ENCODE measurements at regions not wholly inside any gene's neighbourhood (a gene's known extent, or its start where the extent isn't known, plus 50 kb on each side); places are given as distances from the start of the nearest gene placed in this dataset.

DNA sequence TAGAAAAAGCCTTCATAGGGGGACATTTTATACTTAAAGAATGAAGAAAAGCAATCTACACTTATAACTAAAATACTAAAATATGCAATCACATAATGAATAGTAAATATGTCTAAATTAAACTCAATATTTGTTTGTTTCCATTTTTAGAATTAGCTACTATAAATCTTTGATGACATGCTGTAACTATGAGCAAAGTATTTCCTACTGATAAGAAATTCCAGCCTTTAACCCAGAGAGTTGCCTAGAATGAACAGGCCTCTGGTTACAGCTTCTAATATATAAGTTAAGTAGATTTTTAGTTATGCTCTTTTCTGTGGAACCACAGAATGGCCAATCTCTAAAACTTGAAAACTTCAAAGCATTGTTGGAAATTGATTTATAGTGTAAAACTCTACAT is 1465.6 kb upstream of the ZEB2 start:
- in situ Hi-C loops (cut with MboI; ENCODE audit: low pct_unique_long_range_greater_than_20kb, low sequenced_read_pairs, unreplicated experiment) = no loop called here
- TF ChIP-seq, protein P1, sequence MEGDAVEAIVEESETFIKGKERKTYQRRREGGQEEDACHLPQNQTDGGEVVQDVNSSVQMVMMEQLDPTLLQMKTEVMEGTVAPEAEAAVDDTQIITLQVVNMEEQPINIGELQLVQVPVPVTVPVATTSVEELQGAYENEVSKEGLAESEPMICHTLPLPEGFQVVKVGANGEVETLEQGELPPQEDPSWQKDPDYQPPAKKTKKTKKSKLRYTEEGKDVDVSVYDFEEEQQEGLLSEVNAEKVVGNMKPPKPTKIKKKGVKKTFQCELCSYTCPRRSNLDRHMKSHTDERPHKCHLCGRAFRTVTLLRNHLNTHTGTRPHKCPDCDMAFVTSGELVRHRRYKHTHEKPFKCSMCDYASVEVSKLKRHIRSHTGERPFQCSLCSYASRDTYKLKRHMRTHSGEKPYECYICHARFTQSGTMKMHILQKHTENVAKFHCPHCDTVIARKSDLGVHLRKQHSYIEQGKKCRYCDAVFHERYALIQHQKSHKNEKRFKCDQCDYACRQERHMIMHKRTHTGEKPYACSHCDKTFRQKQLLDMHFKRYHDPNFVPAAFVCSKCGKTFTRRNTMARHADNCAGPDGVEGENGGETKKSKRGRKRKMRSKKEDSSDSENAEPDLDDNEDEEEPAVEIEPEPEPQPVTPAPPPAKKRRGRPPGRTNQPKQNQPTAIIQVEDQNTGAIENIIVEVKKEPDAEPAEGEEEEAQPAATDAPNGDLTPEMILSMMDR (IDR thresholded peaks at IDR 0.05; ENCODE audit: extremely low read depth, insufficient read depth, missing control alignments) = no peak
- DNase-seq (ENCODE audit: low spot score) = no peak

DNA sequence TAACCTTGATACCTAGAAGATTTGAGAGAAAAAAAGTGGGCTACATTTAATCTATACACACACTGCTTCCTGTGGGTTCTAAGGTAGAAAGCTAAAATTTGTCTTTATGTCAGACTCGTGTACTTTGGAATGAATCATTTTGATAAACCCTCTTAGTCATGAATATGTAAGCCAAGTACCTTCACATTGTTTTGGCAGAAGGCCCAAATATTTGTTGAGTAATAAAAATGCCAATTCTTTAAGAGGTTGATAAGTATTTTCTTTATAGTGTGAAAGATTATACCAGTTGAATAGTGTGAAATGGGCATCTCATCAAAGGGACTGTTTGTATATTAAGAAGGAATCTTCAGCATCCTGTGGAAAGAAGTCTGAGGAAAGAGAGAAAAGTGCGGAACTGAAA is 1464.7 kb upstream of the ZEB2 start:
- in situ Hi-C loops (cut with MboI; ENCODE audit: low pct_unique_long_range_greater_than_20kb, low sequenced_read_pairs, unreplicated experiment) = no loop called here
- TF ChIP-seq, protein P1 (IDR thresholded peaks at IDR 0.05; ENCODE audit: extremely low read depth, insufficient read depth, missing control alignments) = no peak
- no peak for DNase-seq (ENCODE audit: low spot score)

DNA sequence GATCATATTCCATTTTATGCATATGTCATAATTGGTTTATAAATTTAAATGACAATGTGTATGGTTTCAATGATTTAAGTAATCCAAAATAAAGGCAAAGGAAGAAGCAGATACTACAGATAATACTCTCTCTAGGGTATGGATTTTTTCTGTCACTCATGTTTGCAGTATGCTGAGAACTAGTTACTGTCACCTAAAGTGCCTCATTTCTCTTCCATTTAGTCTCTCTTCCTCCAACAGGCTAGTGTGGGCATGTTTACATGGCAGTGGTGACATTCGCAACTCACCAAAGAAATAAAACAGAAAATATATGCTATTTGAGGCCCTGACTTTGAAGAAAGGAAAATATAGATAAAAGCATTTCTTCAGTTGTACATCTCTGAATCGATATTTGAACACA is 1460.4 kb upstream of the ZEB2 start:
- in situ Hi-C loops (cut with MboI; ENCODE audit: low pct_unique_long_range_greater_than_20kb, low sequenced_read_pairs, unreplicated experiment) = no loop called here
- TF ChIP-seq, protein P1 (IDR thresholded peaks at IDR 0.05; ENCODE audit: extremely low read depth, insufficient read depth, missing control alignments) = no peak
- DNase-seq (ENCODE audit: low spot score) = no peak

DNA sequence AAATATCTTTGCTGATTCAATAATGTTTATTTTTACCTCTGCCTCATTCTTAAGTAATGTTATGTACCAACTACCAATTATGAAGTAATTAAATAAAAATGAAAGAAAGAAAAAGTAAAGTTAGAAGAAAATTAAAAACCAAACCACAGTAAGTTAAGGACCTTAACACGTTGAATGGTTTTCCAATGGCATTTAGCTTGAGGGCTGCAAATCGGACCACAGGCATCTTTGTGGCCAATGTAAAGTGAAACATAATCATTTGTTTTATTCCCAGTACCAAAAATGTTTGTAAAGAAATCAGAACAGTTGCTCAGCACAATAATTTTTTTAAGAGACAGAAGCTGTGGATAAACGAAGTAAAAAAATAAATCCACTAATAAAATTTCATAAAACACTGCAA is 1455.5 kb upstream of the ZEB2 start:
- TF ChIP-seq, protein P1 (IDR thresholded peaks at IDR 0.05; ENCODE audit: extremely low read depth, insufficient read depth, missing control alignments) = no peak
- in situ Hi-C loops (cut with MboI; ENCODE audit: low pct_unique_long_range_greater_than_20kb, low sequenced_read_pairs, unreplicated experiment) = no loop called here
- no peak for DNase-seq (ENCODE audit: low spot score)

DNA sequence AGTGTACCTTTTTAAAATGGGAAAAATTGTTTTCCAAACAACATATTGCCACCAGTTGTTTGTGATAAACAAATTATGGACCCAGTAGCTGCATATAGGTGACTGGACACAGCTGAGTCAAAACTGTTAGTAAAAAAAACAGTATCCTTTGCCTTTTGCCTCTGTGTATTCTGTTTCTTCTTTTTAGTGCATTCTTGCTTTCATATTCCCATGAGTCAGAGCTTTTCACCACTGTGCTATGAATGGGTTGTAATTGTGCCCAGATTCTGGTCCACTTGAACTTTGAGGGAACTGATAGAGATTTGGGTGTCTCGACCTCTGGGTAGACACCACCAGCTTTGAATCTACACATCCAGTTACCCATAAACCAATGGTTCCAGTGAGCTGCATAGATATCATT is 1441.9 kb upstream of the ZEB2 start:
- in situ Hi-C loops (cut with MboI; ENCODE audit: low pct_unique_long_range_greater_than_20kb, low sequenced_read_pairs, unreplicated experiment) = no loop called here
- DNase-seq (ENCODE audit: low spot score) = no peak
- TF ChIP-seq, protein P1 (IDR thresholded peaks at IDR 0.05; ENCODE audit: extremely low read depth, insufficient read depth, missing control alignments) = no peak

DNA sequence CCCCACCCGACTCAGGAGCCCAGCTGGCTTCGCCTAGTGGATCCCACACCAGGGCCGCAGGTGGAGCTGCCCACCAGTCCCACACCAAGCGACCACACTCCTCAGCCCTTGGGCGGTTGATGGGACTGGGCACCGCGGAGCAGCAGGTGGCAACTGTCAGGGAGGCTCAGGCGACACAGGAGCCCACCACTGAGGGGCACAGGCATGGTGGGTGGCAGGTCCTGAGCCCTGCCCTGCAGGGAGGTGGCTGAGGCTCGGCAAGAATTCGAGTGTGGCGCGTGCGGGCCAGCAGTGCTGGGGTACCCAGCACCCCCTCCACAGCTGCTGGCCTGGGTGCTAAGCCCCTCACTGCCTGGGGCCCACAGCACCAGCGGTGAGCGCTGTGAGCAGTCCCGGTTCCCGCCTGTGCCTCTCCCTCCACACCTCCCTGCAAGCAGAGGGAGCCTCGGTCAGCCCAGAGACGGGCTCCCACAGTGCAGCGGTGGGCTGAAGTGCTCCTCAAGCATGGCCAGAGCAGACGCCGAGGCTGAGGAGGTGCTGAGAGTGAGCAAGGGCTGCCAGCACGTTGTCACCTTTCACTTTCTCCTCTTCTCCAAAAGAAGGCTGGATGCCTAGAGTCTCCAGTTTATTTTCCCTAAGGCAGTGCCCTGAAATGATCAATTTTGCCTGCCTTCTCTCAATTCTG is 1440.7 kb upstream of the ZEB2 start:
- TF ChIP-seq, protein P1 (IDR thresholded peaks at IDR 0.05; ENCODE audit: extremely low read depth, insufficient read depth, missing control alignments) = no peak
- no peak for DNase-seq (ENCODE audit: low spot score)
- in situ Hi-C loops (cut with MboI; ENCODE audit: low pct_unique_long_range_greater_than_20kb, low sequenced_read_pairs, unreplicated experiment) = no loop called here

Measured in GM13977 (cell line).